ENCODE measurements at regions not wholly inside any gene's neighbourhood (a gene's known extent, or its start where the extent isn't known, plus 50 kb on each side); places are given as distances from the start of the nearest gene placed in this dataset.

GRCh38 chrX:7441586-7441985 is 293.6 kb upstream of the PUDP start:
- Histone ChIP-seq H3K27me3 (replicated peaks in 1 of 2; ENCODE audit: control insufficient read depth in 2 of 2, extremely low read depth in 1 of 2, insufficient read depth in 2 of 2, low read length in 1 of 2) (no peaks in the 10 kb centered on the region), H3K27ac (ENCODE audit: low read length) (no peak overlapping the region), H3K36me3 (ENCODE audit: control insufficient read depth in 2 of 2, extremely low read depth in 1 of 2, insufficient read depth in 1 of 2, low read length in 1 of 2) (no peaks in the 10 kb centered on the region), H3K4me3 (ENCODE audit: control insufficient read depth in 1 of 2, extremely low read depth in 1 of 2, low read length in 1 of 2) (no peak overlapping the region), H3K9me3 (no peaks in the 10 kb centered on the region), H3K4me1 (ENCODE audit: control insufficient read depth in 1 of 2, extremely low read depth in 1 of 2, insufficient read depth in 2 of 2, low read length in 2 of 2) (no peaks in the 10 kb centered on the region)
- no peak for ATAC-seq (replicated peaks in 1 of 4)
- Mint-ChIP-seq H3K36me3 (no peaks in the 10 kb centered on the region), H3K4me1 (no peaks in the 10 kb centered on the region), H3K4me3 (no peak overlapping the region), H3K27ac (no peak overlapping the region), H3K9me3 (peaks cover 3 to 23% (median 7%) of the 10 kb centered on the region in 3 donors), H3K27me3 (peaks cover 0 to 5% of the 10 kb centered on the region in 2 donors)
- ChIA-PET POLR2A (no interaction called here), CTCF (no interaction called here)
- DNase-seq = no peak
- 90% methylated on average over 4 of the region's 6 CpGs for WGBS (ENCODE audit: insufficient coverage)

- Mint-ChIP-seq H3K36me3 (no peaks in the 10 kb centered on the region), H3K27ac (no peak overlapping the region), H3K27me3 (peaks cover 0 to 3% of the 10 kb centered on the region in 2 donors), H3K9me3 (peaks cover 0 to 19% (median 10%) of the 10 kb centered on the region in 3 donors), H3K4me1 (no peaks in the 10 kb centered on the region), H3K4me3 (no peak overlapping the region)
- Histone ChIP-seq H3K9me3 (no peaks in the 10 kb centered on the region), H3K4me3 (ENCODE audit: control insufficient read depth in 1 of 2, extremely low read depth in 1 of 2, low read length in 1 of 2) (no peak overlapping the region), H3K36me3 (ENCODE audit: control insufficient read depth in 2 of 2, extremely low read depth in 1 of 2, insufficient read depth in 1 of 2, low read length in 1 of 2) (no peaks in the 10 kb centered on the region), H3K27me3 (replicated peaks in 1 of 2; ENCODE audit: control insufficient read depth in 2 of 2, extremely low read depth in 1 of 2, insufficient read depth in 2 of 2, low read length in 1 of 2) (no peaks in the 10 kb centered on the region), H3K4me1 (ENCODE audit: control insufficient read depth in 1 of 2, extremely low read depth in 1 of 2, insufficient read depth in 2 of 2, low read length in 2 of 2) (no peaks in the 10 kb centered on the region), H3K27ac (ENCODE audit: low read length) (no peak overlapping the region)
- ChIA-PET CTCF (no interaction called here), POLR2A (interaction anchor here (0.7 kb wide), 2 partner anchors 39 to 1654 kb away, joined by 3 read pairs; no protein-coding TSS in a partner anchor)
- ATAC-seq (replicated peaks in 1 of 4) = no peak
- WGBS (ENCODE audit: insufficient coverage) = 60% methylated on average over 1 of the region's 2 CpGs
- no peak for DNase-seq
Observed at GRCh38 chrX:7435822-7436221, 287.9 kb upstream of the PUDP start.

- no peaks in the 10 kb centered on the region for H3K36me3 Mint-ChIP-seq
- Histone ChIP-seq H3K4me1 (ENCODE audit: control insufficient read depth in 1 of 2, extremely low read depth in 1 of 2, insufficient read depth in 2 of 2, low read length in 2 of 2) (no peaks in the 10 kb centered on the region), H3K27ac (ENCODE audit: low read length) (no peak overlapping the region), H3K4me3 (ENCODE audit: control insufficient read depth in 1 of 2, extremely low read depth in 1 of 2, low read length in 1 of 2) (no peak overlapping the region), H3K36me3 (ENCODE audit: control insufficient read depth in 2 of 2, extremely low read depth in 1 of 2, insufficient read depth in 1 of 2, low read length in 1 of 2) (no peaks in the 10 kb centered on the region), H3K9me3 (no peaks in the 10 kb centered on the region), H3K27me3 (replicated peaks in 1 of 2; ENCODE audit: control insufficient read depth in 2 of 2, extremely low read depth in 1 of 2, insufficient read depth in 2 of 2, low read length in 1 of 2) (no peaks in the 10 kb centered on the region)
- no peak overlapping the region for H3K4me3 Mint-ChIP-seq
- H3K9me3 Mint-ChIP-seq = peaks cover 4 to 17% (median 10%) of the 10 kb centered on the region in 3 donors
- H3K27me3 Mint-ChIP-seq = no peaks in the 10 kb centered on the region
- ChIA-PET CTCF (no interaction called here), POLR2A (no interaction called here)
- WGBS (ENCODE audit: insufficient coverage) = no CpG with 5 or more reads among the region's 2 CpGs
- ATAC-seq (replicated peaks in 1 of 4) (no peak), DNase-seq (no peak)
- no peak overlapping the region for H3K27ac Mint-ChIP-seq
- H3K4me1 Mint-ChIP-seq = no peaks in the 10 kb centered on the region
Observed at GRCh38 chrX:7432901-7433300, 284.9 kb upstream of the PUDP start.

GRCh38 chrX:7420717-7421116 is 272.8 kb upstream of the PUDP start:
- Histone ChIP-seq H3K36me3 (ENCODE audit: control insufficient read depth in 2 of 2, extremely low read depth in 1 of 2, insufficient read depth in 1 of 2, low read length in 1 of 2) (no peaks in the 10 kb centered on the region), H3K4me1 (ENCODE audit: control insufficient read depth in 1 of 2, extremely low read depth in 1 of 2, insufficient read depth in 2 of 2, low read length in 2 of 2) (no peaks in the 10 kb centered on the region), H3K27me3 (replicated peaks in 1 of 2; ENCODE audit: control insufficient read depth in 2 of 2, extremely low read depth in 1 of 2, insufficient read depth in 2 of 2, low read length in 1 of 2) (no peaks in the 10 kb centered on the region), H3K9me3 (no peaks in the 10 kb centered on the region), H3K27ac (ENCODE audit: low read length) (no peak overlapping the region), H3K4me3 (ENCODE audit: control insufficient read depth in 1 of 2, extremely low read depth in 1 of 2, low read length in 1 of 2) (no peak overlapping the region)
- Mint-ChIP-seq H3K36me3 (no peaks in the 10 kb centered on the region), H3K4me3 (no peak overlapping the region), H3K4me1 (no peaks in the 10 kb centered on the region), H3K9me3 (peaks cover 0 to 3% (median 0%) of the 10 kb centered on the region in 3 donors), H3K27ac (no peak overlapping the region), H3K27me3 (peaks cover 0 to 5% of the 10 kb centered on the region in 2 donors)
- DNase-seq (no peak), ATAC-seq (replicated peaks in 1 of 4) (no peak)
- ChIA-PET POLR2A (no interaction called here), CTCF (no interaction called here)
- no CpG with 5 or more reads among the region's 1 CpG for WGBS (ENCODE audit: insufficient coverage)

- no peak overlapping the region for H3K4me3 Mint-ChIP-seq
- WGBS (ENCODE audit: insufficient coverage) = no CpG with 5 or more reads among the region's 2 CpGs
Observed at GRCh38 chrX:7414753-7415152, 266.8 kb upstream of the PUDP start.

GRCh38 chrX:7412840-7413239 is 264.9 kb upstream of the PUDP start:
- Histone ChIP-seq H3K36me3 (ENCODE audit: control insufficient read depth in 2 of 2, extremely low read depth in 1 of 2, insufficient read depth in 1 of 2, low read length in 1 of 2) (no peaks in the 10 kb centered on the region), H3K27ac (ENCODE audit: low read length) (no peak overlapping the region), H3K27me3 (replicated peaks in 1 of 2; ENCODE audit: control insufficient read depth in 2 of 2, extremely low read depth in 1 of 2, insufficient read depth in 2 of 2, low read length in 1 of 2) (no peaks in the 10 kb centered on the region), H3K4me1 (ENCODE audit: control insufficient read depth in 1 of 2, extremely low read depth in 1 of 2, insufficient read depth in 2 of 2, low read length in 2 of 2) (no peaks in the 10 kb centered on the region), H3K9me3 (no peaks in the 10 kb centered on the region), H3K4me3 (ENCODE audit: control insufficient read depth in 1 of 2, extremely low read depth in 1 of 2, low read length in 1 of 2) (no peak overlapping the region)
- peaks cover 0 to 12% (median 3%) of the 10 kb centered on the region in 3 donors for H3K9me3 Mint-ChIP-seq
- H3K27ac Mint-ChIP-seq = no peak overlapping the region
- no peak overlapping the region for H3K4me3 Mint-ChIP-seq
- ChIA-PET POLR2A (no interaction called here), CTCF (no interaction called here)
- no peaks in the 10 kb centered on the region for H3K27me3 Mint-ChIP-seq
- WGBS (ENCODE audit: insufficient coverage) = no CpG with 5 or more reads among the region's 4 CpGs
- H3K36me3 Mint-ChIP-seq = no peaks in the 10 kb centered on the region
- ATAC-seq (replicated peaks in 1 of 4) = no peak
- no peak for DNase-seq
- H3K4me1 Mint-ChIP-seq = no peaks in the 10 kb centered on the region

More at GRCh38 chrX:7414753-7415152, 266.8 kb upstream of the PUDP start:
- ChIA-PET CTCF (no interaction called here), POLR2A (no interaction called here)
- Histone ChIP-seq H3K9me3 (no peaks in the 10 kb centered on the region), H3K27ac (ENCODE audit: low read length) (no peak overlapping the region), H3K36me3 (ENCODE audit: control insufficient read depth in 2 of 2, extremely low read depth in 1 of 2, insufficient read depth in 1 of 2, low read length in 1 of 2) (no peaks in the 10 kb centered on the region), H3K27me3 (replicated peaks in 1 of 2; ENCODE audit: control insufficient read depth in 2 of 2, extremely low read depth in 1 of 2, insufficient read depth in 2 of 2, low read length in 1 of 2) (no peaks in the 10 kb centered on the region), H3K4me1 (ENCODE audit: control insufficient read depth in 1 of 2, extremely low read depth in 1 of 2, insufficient read depth in 2 of 2, low read length in 2 of 2) (no peaks in the 10 kb centered on the region), H3K4me3 (ENCODE audit: control insufficient read depth in 1 of 2, extremely low read depth in 1 of 2, low read length in 1 of 2) (no peak overlapping the region)
- Mint-ChIP-seq H3K27me3 (no peaks in the 10 kb centered on the region), H3K4me1 (no peaks in the 10 kb centered on the region), H3K36me3 (no peaks in the 10 kb centered on the region), H3K27ac (no peak overlapping the region), H3K9me3 (peaks cover 0 to 7% (median 3%) of the 10 kb centered on the region in 3 donors)
- ATAC-seq (replicated peaks in 1 of 4) = no peak
- no peak for DNase-seq

GRCh38 chrX:7409866-7410265 is 261.9 kb upstream of the PUDP start:
- H3K9me3 Mint-ChIP-seq = peaks cover 0 to 25% (median 6%) of the 10 kb centered on the region in 3 donors

More at GRCh38 chrX:7409866-7410265, 261.9 kb upstream of the PUDP start:
- peaks cover 0 to 11% of the 10 kb centered on the region in 2 donors for H3K27me3 Mint-ChIP-seq
- POLR2A ChIA-PET = no interaction called here
- H3K36me3 ChIP-seq (ENCODE audit: control insufficient read depth in 2 of 2, extremely low read depth in 1 of 2, insufficient read depth in 1 of 2, low read length in 1 of 2) = no peaks in the 10 kb centered on the region
- no peaks in the 10 kb centered on the region for H3K4me1 Mint-ChIP-seq
- no peak for ATAC-seq (replicated peaks in 1 of 4)
- CTCF ChIA-PET = no interaction called here
- no peak overlapping the region for H3K27ac Mint-ChIP-seq
- H3K36me3 Mint-ChIP-seq = no peaks in the 10 kb centered on the region
- H3K4me3 Mint-ChIP-seq = no peak overlapping the region
- no peaks in the 10 kb centered on the region for H3K4me1 ChIP-seq (ENCODE audit: control insufficient read depth in 1 of 2, extremely low read depth in 1 of 2, insufficient read depth in 2 of 2, low read length in 2 of 2)
- no peak overlapping the region for H3K27ac ChIP-seq (ENCODE audit: low read length)
- no peak for DNase-seq
- no peak overlapping the region for H3K4me3 ChIP-seq (ENCODE audit: control insufficient read depth in 1 of 2, extremely low read depth in 1 of 2, low read length in 1 of 2)
- no peaks in the 10 kb centered on the region for H3K9me3 ChIP-seq
- no CpG with 5 or more reads among the region's 5 CpGs for WGBS (ENCODE audit: insufficient coverage)
- no peaks in the 10 kb centered on the region for H3K27me3 ChIP-seq (replicated peaks in 1 of 2; ENCODE audit: control insufficient read depth in 2 of 2, extremely low read depth in 1 of 2, insufficient read depth in 2 of 2, low read length in 1 of 2)

All from T-cell (primary cell).